HepG2 (cell line): ENCODE measurements at regions not wholly inside any gene's neighbourhood (a gene's known extent, or its start where the extent isn't known, plus 50 kb on each side); places are given as distances from the start of the nearest gene placed in this dataset.

Experiments
- ATAC-seq: fragments of 200-7000 bp; cut with Tn5 transposase; 3 replicates; pipeline ENCODE4 v1.9.1; 2020; ENCODE audit warnings: mild to moderate bottlenecking, moderate library complexity
- BruUV-seq: library from RNA; stranded (reverse); fragments of 400-500 nt; replicated peaks from 2 replicates; lab custom pipeline; 2021; lab: Mats Ljungman, UMichigan
- CTCF ChIA-PET: fragments of 300-600 bp; formaldehyde crosslinking; extraction: SDS; loops from one replicate; lab custom pipeline; 2021; ENCODE audit warnings: low total read pairs, inconsistent platforms, low intra/inter-chr PET ratio; lab: Yijun Ruan, JAX
- POLR2A ChIA-PET: fragments of 350-600 bp; sonication (Branson Sonifier 250); formaldehyde crosslinking; loops from one replicate; lab custom pipeline; 2020; ENCODE audit warnings: antibody characterized with exemption, inconsistent platforms; lab: Yijun Ruan, JAX
- DNase-seq: peaks from one replicate; pipeline ENCODE4 v3.0.0-alpha.2; 2015; ENCODE audit warnings: low spot score
- FAIRE-seq: peaks from 3 replicates; lab custom pipeline; 2011; peaks lifted over from hg19 to GRCh38; lab: Jason Lieb, UNC
- H2AFZ ChIP-seq: one replicate; pipeline ENCODE4 v1.6.1; 2011; ENCODE audit warnings: low read length, inconsistent platforms
- H3K27ac ChIP-seq: fragments of 300-600 bp; 3 replicates; pipeline ENCODE4 v1.8.0; 2011; ENCODE audit warnings: mixed run types, mild to moderate bottlenecking, mixed read lengths, low read length, inconsistent platforms; ENCODE audit not compliant: insufficient read depth; ENCODE audit errors: extremely low read length
- H3K27me3 ChIP-seq, 2 experiments: fragments of 200-600 bp in 1 of 2; 2 replicates in 1 of 2; 3 replicates in 1 of 2; pipeline versions ENCODE4 v1.6.0 to v1.8.0; 2011; ENCODE audit warnings: low read length in 2 of 2, mild to moderate bottlenecking in 2 of 2, moderate library complexity in 2 of 2, inconsistent platforms in 1 of 2; ENCODE audit not compliant: insufficient read depth in 2 of 2, control insufficient read depth in 1 of 2
- H3K36me3 ChIP-seq, 2 experiments: fragments of 200-600 bp in 1 of 2; replicated peaks in 1 of 2; 2 replicates in 1 of 2; 3 replicates in 1 of 2; pipeline versions ENCODE4 v1.5.1 to v1.8.0; 2011; ENCODE audit warnings: low read length in 2 of 2, inconsistent platforms in 1 of 2; ENCODE audit not compliant: insufficient read depth in 2 of 2, control insufficient read depth in 1 of 2
- H3K4me1 ChIP-seq: 2 replicates; pipeline ENCODE4 v1.5.1; 2012; ENCODE audit warnings: low read length, inconsistent platforms; ENCODE audit not compliant: insufficient read depth
- H3K4me2 ChIP-seq: 2 replicates; pipeline ENCODE4 v1.6.0; 2011; ENCODE audit warnings: low read depth, low read length, inconsistent platforms
- H3K4me3 ChIP-seq, 3 experiments: fragments of 200-600 bp in 1 of 3; sonication (generic), shearing (Covaris generic) in 1 of 3; replicated peaks in 1 of 3; 2 replicates each; pipeline ENCODE4 v1.5.1; 2011 to 2016; ENCODE audit warnings: low read length in 3 of 3, inconsistent platforms in 2 of 3, low read depth in 2 of 3, mild to moderate bottlenecking in 2 of 3, control low read depth in 1 of 3, mixed read lengths in 1 of 3; ENCODE audit not compliant: insufficient read depth in 1 of 3
- H3K79me2 ChIP-seq: one replicate; pipeline ENCODE4 v1.6.1; 2011; ENCODE audit warnings: low read length, inconsistent platforms; ENCODE audit not compliant: insufficient read depth
- H3K9ac ChIP-seq: 2 replicates; pipeline ENCODE4 v1.6.0; 2011; ENCODE audit warnings: mild to moderate bottlenecking, low read depth, low read length, inconsistent platforms; ENCODE audit not compliant: insufficient read depth
- H3K9me3 ChIP-seq: 2 replicates; pipeline ENCODE4 v1.5.1; 2012; ENCODE audit warnings: mild to moderate bottlenecking, low read length
- H4K20me1 ChIP-seq: 2 replicates; pipeline ENCODE4 v1.6.0; 2011; ENCODE audit warnings: inconsistent platforms, mild to moderate bottlenecking, low read length, moderate library complexity; ENCODE audit not compliant: insufficient read depth
- AGO2 ChIP-seq: fragments of 200-400 bp; formaldehyde crosslinking; optimal IDR thresholded peaks from 2 replicates; pipeline ENCODE3; 2017; ENCODE audit warnings: mild to moderate bottlenecking, low read depth, low read length, moderate library complexity
- MBD4 ChIP-seq: IDR thresholded peaks from 2 replicates; pipeline ENCODE4 v1.6.1; 2012; ENCODE audit warnings: low read length, inconsistent platforms, borderline replicate concordance
- ZBTB20 ChIP-seq: sonication (generic); formaldehyde crosslinking; IDR thresholded peaks from 2 replicates; pipeline ENCODE4 v1.8.1; 2023; ENCODE audit warnings: missing genetic modification reagents, low read depth, mild to moderate bottlenecking, borderline replicate concordance
- ZBTB25 ChIP-seq: IDR thresholded peaks from 2 replicates; pipeline ENCODE4 v1.6.1; 2018; ENCODE audit warnings: missing genetic modification reagents
- ZFP91 ChIP-seq: sonication (generic); formaldehyde crosslinking; IDR thresholded peaks from 2 replicates; pipeline ENCODE4 v1.9.0; 2022; ENCODE audit warnings: missing genetic modification reagents, mild to moderate bottlenecking, borderline replicate concordance
- ZKSCAN8 ChIP-seq: IDR thresholded peaks from 2 replicates; pipeline ENCODE4 v1.6.1; 2016; ENCODE audit warnings: borderline replicate concordance, missing genetic modification reagents, missing compliant biosample characterization
- ZNF891 ChIP-seq: sonication (generic); formaldehyde crosslinking; IDR thresholded peaks from 2 replicates; pipeline ENCODE4 v1.5.0; 2020; ENCODE audit warnings: mild to moderate bottlenecking, missing genetic modification reagents
- WGBS: methylation state at CpG from one replicate; pipeline ENCODE4 v1.1.6; 2017; ENCODE audit warnings: low lambda C conversion rate; 5-methylcytosine and 5-hydroxymethylcytosine counted together
- in situ Hi-C: cut with HindIII; loops from 2 replicates; pipeline ENCODE4 v1.10.0; 2017; ENCODE audit warnings: low pct_unique_long_range_greater_than_20kb; ENCODE audit not compliant: extremely low pct_ligation_motif_present
- intact Hi-C: fragments of 100-400 bp; cut with micrococcal nuclease; formaldehyde crosslinking; loops from one replicate; pipeline ENCODE4 v1.10.0; 2022; ENCODE audit not compliant: unreplicated experiment

- no peak overlapping the region for H3K4me3 ChIP-seq
- ATAC-seq (no peak), FAIRE-seq (no peak), DNase-seq (no peak)
- H4K20me1 ChIP-seq: no peaks in the 10 kb centered on the region
- no peak overlapping the region for H2AFZ ChIP-seq
- H3K4me2 ChIP-seq: no peak overlapping the region
- H3K36me3 ChIP-seq: no peaks in the 10 kb centered on the region
- H3K9ac ChIP-seq: no peak overlapping the region
- intact Hi-C loops: no loop called here
- in situ Hi-C loops: no loop called here
- no peaks in the 10 kb centered on the region for H3K4me1 ChIP-seq
- no peak for TF ChIP-seq MBD4
- no peak for TF ChIP-seq ZBTB20 (CRISPR knock-in tag)
- no peak for TF ChIP-seq AGO2
- no peak for TF ChIP-seq ZFP91 (CRISPR knock-in tag)
- no peak for TF ChIP-seq ZKSCAN8 (CRISPR knock-in tag)
- no peak for TF ChIP-seq ZBTB25 (CRISPR knock-in tag)
- TF ChIP-seq ZNF891 (CRISPR knock-in tag): no peak
- 81% methylated on average over 1 of the region's 1 CpG for WGBS
- H3K27ac ChIP-seq: no peak overlapping the region
- CTCF ChIA-PET: no interaction called here
- H3K27me3 ChIP-seq: no peaks in the 10 kb centered on the region; a peak in 1 of 5 replicates
- H3K79me2 ChIP-seq: no peaks in the 10 kb centered on the region
- POLR2A ChIA-PET: no interaction called here
- no TSS peak for BruUV-seq
- H3K9me3 ChIP-seq: peaks cover 9% of the 10 kb centered on the region
Observed at GRCh38 chr5:93010616-93011015, 570.4 kb downstream of the NR2F1-AS1 start.
